HG03469 (cell line): ENCODE measurements at regions not wholly inside any gene's neighbourhood (a gene's known extent, or its start where the extent isn't known, plus 50 kb on each side); places are given as distances from the start of the nearest gene placed in this dataset.

Experiments
- ATAC-seq: cut with Tn5 transposase; IDR thresholded peaks from one replicate; pipeline ENCODE4 v1.9.1; 2021; ENCODE audit warnings: mild to moderate bottlenecking, moderate library complexity, moderate number of reproducible peaks; ENCODE audit not compliant: unreplicated experiment

DNA sequence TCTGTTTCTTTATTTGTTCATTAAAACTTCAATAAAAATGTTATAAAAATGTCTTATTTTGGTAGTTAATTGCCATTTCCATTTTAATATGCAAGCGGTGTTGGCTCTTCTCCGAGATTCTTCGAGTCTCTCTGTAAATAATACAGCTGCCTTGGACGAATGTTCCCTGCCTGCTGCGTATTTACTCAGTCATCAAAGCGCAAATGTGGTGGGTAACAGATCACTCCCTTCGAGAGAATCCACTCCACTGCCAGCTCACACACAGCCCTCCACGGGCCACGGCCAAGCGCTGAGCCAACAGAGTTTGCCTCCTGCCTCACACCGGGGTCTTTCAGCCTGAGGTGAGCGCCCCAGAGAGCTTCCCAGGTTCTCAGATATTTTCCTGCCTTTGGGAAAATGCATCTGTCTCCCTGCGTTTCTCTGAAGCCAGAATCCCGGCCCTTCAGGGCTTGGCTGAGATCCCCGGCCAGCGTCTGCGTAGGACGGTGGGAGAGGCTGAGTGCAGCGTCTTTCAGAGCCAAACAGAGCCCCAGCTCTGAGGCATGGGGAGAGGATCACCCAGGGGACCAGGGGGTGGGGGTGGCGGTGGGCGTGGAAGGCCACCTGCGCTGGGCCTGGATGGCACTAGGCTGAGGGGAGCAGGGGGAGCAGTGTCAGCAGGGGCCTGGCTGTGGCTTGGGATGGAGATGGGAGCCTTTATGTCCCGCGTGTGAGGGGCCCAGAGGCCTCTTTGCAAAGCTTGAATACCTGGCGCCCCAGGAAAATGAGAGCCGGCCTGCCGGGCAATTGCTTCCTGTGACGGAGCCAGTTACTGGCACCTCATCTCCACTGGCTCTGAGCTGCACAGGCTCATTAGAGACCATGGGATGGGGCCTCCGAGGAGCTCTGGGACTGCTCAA lies 248.7 kb downstream of the RBFOX3 start:
- no peak for ATAC-seq

DNA sequence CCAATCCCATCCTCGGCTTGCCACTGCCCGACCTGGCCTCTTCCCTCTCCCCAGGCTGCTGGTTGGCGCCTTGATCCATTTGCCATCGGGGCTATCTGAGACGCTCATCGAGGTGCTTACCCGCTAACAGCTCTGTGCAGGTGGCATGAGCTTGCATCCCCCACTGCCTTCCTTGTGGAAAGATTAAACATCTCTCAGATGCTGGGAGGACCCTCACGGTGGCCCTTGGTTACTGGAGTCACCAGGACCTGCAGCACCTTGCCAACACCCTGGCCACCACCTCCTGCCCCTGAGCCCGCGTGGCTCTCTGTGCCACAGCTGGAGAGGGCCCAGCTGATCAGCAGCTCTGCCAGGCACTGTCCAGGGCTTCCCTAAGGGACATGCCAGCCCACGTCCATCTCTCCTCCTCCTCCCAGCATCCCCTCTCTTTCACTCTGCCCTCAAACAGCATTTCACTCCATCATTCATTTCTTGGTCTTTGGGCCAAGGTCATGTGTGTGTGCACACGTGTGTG lies 249.6 kb downstream of the RBFOX3 start:
- no peak for ATAC-seq

DNA sequence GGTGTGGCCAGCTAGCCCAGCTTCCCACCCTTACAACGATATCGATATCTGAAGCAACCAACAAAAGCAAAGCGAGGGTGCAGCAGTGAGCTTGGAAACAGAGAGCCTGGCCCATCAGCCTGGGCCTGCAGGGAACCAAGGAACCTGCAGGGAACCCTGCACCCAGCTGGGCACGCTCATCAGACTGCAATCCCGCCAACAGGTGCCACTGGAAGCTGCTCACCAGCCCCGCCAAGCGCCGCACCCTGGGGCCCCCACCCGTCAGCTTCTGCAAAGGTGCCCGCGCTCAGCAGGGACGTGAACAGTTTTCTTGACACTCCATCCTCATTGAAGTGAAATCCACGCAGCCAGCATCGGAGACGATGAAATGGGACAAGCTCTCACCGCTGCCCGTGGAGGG lies 250.7 kb downstream of the RBFOX3 start:
- ATAC-seq = no peak

DNA sequence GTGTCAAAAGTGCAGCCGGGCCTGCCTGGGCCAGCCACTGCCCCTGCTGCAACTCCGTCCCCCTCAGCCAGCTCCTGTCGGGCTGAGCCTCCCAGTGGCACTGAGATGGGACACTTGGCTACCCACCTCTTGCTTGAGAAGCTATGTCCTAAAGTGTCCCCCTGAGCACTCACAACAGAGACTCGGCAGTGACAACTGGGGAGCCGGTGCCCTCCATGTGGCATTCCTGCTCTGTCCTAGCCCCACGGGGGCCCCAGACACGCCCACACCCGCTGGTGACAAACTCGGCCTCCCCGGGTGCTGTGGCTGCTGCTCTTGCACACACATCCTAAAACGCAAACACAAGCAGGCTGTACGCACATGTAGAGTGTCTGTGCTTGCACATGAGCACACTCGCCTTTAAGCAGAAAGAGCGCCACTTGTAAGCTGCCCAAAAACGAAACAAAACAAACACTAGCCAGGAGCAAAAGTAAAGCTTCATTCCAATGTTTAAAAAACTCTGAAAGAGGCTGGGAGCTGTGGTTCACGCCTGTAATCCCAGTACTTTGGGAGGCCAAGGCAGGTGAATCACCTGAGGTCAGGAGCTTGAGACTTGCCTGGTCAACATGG lies 253.9 kb downstream of the RBFOX3 start:
- ATAC-seq = no peak

DNA sequence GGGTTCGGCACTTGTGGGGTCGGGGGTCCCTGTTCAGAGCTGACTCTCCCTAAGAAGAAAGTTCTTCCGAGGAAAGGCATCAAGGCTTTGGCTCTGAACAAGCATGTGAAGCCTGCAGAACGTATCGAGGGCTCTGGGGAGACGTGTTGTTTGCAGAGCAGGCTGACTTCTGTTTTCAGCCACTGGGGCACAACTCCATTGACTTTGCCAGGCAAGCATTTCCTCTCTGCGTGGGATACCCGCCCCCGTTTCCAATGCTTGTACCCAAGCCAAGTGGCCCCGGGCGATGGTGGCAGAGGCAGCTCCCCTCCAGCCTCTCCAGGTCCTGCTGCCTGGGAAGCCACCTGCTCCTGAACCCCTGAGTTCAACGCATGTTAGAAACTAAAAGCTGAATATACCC lies 255.7 kb downstream of the RBFOX3 start:
- ATAC-seq = no peak

DNA sequence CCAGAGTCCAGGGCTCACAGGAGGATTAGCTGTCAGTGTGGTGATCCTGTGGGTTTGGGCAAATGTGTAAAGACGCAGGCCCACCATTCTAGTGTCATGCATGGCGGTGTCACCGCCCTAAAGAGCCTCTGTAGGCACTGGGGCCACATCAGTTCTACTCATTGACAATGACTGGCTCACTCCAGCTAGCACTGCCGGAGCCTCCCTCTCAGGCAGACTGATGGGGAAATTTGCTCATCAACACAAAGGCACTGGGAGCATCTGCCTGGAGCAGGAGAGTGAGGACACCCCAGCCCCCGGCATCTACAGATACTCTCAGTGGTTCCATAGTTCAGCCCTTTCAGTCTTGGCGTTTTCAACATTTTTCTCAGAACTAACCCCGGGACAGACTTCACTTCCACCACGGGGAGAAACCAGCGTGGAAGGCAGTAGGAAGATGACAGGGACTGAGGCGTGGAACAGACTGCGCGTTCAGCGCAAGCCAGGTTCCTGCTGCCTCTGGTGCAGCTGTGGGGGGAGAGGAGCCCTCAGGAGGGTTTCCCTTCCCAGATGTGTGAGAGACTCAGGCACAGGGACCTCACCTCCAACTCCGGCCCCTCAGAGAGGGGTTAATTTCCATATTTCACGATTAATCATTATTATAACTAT lies 256.6 kb downstream of the RBFOX3 start:
- ATAC-seq = no peak

DNA sequence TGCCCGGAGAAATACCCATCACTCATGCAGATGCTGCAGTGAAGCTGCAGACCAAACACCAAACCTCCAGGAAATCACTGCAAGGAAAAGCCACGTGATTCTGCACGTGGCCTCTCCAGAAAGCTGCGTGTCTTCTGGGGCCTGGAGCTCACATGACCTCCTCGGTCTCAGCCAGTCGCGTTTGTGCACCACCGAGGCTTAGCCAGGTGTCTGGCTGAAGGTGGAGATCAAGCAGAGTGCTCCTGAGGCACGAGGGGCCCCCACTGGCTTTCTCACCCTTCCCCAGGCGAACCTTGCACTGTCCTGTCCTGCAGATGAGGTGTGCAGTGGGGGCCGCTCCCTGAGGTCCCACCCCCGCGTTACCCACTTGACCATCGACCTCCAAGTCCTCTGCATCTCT lies 257.3 kb downstream of the RBFOX3 start:
- ATAC-seq = no peak

DNA sequence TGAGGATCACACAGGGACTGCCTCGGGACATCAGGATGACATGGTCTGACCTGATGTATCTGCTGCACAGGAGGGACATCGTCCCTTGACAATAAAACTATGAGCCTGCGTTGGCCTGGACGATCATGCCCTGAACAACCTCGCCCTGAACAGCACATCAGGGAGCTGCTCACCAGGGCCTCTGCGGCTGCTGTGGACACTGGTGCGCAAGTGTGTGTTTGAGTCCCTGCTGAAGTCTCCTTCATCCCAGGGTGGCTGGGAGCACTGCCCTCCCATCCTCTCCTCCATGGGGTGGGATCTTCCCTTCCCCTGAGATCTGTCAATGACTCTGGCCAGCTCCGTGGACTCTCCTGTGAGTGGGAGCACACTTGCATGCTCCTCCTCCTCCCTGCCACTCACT lies 257.8 kb downstream of the RBFOX3 start:
- no peak for ATAC-seq

DNA sequence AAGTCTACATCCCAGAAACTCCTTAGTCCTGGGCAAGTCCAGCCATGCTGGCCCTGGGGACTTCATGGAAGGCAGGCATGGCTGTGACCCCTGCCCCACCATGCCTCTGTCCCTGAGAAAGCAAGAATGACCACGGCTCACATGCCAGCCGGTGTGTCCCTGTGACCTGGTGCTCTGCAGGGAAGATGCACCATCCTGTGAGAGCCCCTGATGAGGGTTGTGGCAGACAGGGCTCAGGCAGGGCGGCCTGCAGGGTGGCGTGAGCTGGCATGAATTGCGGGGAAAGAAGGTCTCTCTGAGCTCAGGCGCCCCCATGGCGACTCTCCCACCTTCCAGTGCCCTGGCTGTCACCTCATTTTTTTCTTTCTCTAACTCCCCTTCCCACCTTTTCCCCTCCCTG lies 260.3 kb downstream of the RBFOX3 start:
- ATAC-seq = no peak

DNA sequence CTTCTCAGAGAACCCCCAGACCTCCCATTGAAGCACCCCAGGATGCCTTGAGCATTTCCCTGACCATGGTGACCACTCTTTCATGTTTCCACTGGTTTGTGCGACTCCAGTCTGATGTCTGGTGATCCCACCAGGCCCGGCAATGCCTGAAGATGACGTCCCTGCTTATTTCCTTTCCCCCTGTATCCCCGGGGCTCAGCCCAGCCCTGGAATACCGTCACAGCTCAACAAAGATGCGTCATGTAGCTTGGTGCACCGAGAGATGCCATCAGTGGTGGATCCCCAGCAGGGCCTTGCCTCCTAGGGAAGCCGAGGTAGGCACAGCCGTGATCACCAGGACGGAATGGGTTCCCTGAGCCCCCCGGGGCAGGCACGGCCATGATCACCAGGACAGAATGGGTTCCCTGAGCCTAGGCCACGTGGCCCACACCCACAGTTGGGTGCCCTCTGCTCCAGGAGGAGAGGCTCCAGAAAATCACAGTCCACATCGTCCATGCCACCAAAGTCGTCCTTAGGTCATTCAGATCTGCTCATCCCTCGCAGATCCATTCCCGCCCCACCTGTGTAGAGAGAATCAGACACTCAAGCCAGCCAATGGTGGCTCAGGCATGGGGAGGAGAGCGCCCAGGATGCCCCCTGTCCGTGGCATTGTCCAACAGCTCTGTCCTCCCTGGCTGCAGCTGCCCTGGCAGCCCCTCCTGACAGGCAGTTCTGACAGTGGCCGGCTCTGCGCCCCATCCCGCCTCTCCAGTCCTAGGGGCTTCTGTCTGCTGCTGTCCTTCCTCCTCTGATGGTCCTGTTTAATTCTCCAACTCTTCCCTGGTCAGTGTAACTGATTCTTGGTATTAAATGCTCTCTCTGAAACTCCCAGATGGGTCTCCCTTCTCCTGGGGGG lies 261.1 kb downstream of the RBFOX3 start:
- no peak for ATAC-seq

DNA sequence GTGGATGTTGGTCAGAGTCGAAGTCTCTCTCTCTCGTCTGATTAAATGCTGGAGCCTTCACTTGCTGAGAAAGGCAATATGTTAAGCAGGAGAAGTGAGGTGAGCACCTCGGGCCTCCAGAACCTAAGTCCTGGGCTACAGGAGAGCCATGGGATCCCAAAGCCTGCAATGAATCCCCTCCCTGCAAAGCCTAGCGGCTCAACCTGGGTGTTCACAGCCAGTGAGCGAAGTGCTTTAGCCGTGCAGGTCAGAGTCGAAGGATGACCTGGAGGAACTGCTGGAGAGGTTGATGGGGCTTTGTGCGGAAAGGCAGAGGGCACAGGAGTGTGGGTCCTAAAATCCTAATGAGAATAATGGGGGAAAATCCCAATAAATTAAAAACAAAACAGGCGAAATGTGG lies 267.8 kb downstream of the ENGASE start:
- no peak for ATAC-seq

DNA sequence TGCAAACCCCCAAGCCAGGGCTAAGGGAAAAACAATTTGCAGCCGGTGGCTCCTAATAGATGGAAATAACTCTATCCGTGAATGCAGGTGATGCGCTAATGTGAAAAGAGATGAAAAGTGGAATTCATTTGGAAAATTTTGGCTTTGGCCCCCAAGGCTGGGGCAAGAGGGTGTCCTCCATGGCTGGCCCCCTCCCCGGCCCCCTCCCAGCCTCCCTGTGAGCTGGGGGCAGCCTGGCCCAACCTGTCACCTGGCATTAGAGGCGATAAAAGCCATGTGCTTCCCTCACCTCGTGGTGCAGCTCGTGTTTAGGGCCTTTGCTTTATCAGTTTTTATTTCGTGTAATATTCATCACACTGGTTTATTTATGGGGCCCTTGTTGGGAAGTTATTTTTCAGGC lies 267.2 kb downstream of the ENGASE start:
- ATAC-seq = no peak

DNA sequence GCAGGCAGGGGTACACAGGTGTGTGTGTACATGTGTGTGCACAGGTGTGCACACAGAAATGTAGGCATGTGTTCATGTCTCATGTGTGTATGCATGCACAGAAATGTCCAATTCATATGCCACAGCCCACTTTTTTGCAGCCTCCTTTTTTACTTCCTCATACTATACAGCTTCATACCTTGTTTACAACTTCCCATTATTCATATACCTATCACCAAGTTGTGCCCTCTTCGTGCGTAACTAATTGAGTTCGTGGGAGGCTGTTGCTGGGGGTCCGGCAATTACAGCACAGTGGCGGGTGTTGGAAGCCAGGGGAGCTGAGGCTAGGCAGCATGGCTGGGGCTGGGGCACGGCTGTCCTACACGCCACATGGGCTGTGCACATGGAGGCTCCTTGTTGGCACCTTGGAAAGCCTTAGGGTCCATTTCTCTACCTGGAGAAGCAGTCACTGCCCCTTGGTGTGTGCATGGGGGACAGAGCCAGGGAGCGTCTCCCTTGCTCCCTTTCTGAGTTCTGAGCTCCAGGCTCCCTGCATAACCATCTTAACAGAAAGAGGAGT lies 266.7 kb downstream of the ENGASE start:
- no peak for ATAC-seq

DNA sequence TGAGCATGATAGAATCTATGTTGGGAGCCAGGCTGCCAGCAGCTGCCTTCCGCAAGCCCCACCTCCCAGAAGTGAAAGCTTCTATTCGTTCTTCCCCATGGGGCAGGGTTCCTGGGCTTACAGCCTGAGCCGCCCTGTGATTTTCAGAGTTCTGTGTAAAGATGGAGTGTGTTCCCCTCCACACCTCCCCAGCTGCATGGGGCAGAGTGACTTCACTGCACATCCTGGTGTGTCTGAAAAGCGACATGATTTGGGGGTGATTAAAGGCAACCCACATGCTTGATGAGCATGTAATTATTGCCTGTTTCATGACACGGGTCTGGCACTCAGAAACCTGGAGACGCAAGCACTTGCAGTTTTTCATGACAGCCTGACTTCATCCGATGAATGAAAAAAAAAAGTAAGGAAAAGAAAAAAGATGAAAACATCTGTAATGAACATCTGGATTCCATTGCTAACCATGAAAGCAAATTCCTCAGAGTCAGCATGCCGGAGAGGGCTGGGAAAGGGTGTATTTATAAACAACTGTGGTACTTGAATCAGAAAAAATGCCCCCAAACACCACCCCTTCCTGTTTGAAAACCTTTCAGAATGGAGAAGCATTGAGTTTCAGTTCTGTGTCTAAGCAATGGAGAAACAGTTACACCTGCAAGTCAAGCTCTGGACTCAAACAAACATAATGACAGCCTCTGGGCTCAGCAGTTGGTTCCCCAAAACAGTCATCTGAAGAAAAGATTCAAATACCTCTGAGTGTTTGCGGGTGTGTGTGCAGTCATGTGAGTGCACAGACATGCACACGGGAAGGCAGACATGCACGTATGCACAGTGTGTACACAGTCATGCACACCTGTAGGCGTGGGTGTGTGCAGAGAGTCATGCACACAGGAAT lies 266.0 kb downstream of the ENGASE start:
- ATAC-seq = peak; percentile 64

DNA sequence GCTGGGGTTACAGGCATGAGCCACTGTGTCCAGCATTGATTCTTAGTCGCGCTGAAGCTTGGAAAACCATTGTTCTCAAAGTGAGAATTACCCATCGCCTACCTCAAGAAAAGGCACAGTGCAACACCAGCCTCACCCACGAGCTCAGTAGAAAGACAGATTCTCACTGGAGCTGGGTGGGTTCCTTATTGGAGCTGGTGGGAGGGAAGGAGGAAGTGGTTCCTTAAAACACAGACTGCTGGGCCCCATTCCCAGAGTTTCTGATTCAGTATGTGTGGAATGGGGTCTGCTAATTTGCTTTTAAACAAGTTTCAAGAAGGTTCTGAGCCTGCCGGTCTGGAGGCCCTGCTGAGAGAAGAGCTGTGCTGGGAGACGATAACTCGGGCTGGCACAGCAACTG lies 264.7 kb downstream of the ENGASE start:
- no peak for ATAC-seq

DNA sequence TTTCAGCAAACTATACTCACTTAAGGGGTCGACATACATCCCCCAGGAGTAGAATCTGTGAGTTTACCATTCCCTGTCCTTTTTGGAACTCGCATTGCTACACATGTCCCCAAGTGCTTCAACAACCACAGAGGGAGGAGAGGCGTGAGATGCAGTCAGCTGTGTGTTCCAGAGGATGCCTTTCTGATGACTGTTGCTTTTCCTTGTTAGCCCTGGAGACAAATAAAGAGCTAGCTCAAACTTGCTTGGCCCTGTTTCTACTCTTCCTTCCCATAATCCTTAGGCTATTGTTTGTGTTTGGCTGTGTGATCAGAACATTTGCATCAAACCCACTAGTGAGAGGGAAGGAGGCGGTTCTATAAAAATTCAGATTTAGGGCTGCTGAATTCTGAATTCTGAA lies 264.0 kb downstream of the ENGASE start:
- ATAC-seq = no peak

DNA sequence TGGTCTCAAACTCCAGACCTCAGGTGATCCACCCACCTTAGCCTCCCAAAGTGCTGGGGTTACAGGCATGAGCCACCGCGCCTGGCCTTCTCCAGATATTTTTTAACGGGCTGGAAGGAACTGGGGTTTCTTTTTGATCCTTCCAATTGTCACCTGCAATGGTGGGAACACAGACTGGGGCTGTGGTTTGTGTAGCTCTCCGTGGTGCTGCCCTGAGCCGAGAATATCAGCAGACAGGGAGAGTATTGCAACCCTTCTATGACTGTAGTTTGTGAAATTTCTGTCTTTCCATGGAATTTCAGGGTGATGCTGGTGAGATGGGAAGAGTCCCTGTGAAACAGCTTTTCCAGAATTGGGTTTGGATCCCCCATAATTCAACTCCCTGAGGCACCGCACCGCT lies 263.5 kb downstream of the ENGASE start:
- no peak for ATAC-seq

DNA sequence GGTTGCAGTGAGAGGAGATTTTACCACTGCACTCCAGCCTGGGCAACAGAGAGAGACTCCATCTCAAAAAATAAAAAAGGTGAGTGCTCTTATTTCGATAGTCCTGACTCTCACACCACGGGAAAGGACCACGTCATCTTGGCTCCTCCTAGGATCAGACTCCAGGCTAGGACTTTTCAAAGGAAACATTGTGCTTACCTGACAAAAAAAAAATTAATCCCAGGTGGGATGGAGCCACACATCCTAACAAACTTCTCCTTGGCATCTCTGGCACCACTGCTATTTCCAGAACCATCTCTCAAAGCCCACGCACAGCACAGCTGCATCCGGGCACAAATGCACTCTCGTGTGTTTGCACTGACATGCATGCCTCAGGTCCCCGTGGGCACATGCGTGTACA lies 262.4 kb downstream of the ENGASE start:
- ATAC-seq = no peak

DNA sequence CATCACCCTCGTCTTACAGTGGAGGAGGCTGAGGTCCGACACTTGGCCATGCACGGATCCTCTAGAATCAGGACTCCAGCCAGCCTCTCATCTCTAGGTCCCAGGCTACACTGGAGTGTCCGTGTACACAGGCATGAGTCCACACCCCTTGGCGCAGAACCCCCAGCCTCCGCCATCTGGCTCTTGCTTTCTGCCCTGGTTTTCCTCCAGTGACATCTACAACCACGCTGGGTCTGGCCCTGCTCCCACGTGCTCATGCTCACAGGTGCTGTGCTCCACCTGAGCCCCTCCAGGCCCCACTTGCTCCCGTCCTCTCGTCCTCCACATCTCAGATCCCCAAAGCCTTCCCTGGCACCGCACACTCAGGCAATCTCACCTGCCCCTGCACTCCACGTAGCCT lies 260.8 kb downstream of the ENGASE start:
- ATAC-seq = no peak
